K562 (cell line): ENCODE measurements at regions not wholly inside any gene's neighbourhood (a gene's known extent, or its start where the extent isn't known, plus 50 kb on each side); places are given as distances from the start of the nearest gene placed in this dataset.

Experiments
- ATAC-seq: fragments of 200-7000 bp; cut with Tn5 transposase; 3 replicates; pipeline ENCODE4 v1.9.1; 2020; ENCODE audit warnings: moderate library complexity
- BruUV-seq: library from RNA; stranded (reverse); fragments of 400-500 nt; replicated peaks from 2 replicates; lab custom pipeline; 2021; lab: Mats Ljungman, UMichigan
- CTCF ChIA-PET: fragments of 300-600 bp; formaldehyde crosslinking; extraction: SDS; loops from one replicate; lab custom pipeline; 2021; ENCODE audit warnings: low intra/inter-chr PET ratio; lab: Yijun Ruan, JAX
- POLR2A ChIA-PET: fragments of 300-600, 350-650 bp; sonication (Branson Sonifier 250); formaldehyde crosslinking; extraction: SDS; loops from one replicate; lab custom pipeline; 2021; ENCODE audit warnings: antibody characterized with exemption, inconsistent platforms; lab: Yijun Ruan, JAX
- DNase-seq, 4 experiments: peaks; one replicate each; pipeline versions ENCODE4 v3.0.0 to v3.0.0-alpha.2; 2011 to 2018; ENCODE audit warnings: low spot score in 3 of 4, mixed read lengths in 3 of 4; ENCODE audit errors: extremely low read depth in 1 of 4
- FAIRE-seq: peaks from 2 replicates; lab custom pipeline; 2011; peaks lifted over from hg19 to GRCh38; lab: Jason Lieb, UNC
- H2AFZ ChIP-seq: 2 replicates; pipeline ENCODE4 v1.6.0; 2011; ENCODE audit warnings: low read depth, low read length, control low read depth, inconsistent platforms
- H3K27ac ChIP-seq: fragments of 200-600 bp; 3 replicates; pipeline ENCODE4 v1.8.0; 2011; ENCODE audit warnings: low read depth, mild to moderate bottlenecking, control low read depth, inconsistent platforms, low read length, moderate library complexity, mixed read lengths; ENCODE audit errors: extremely low read depth
- H3K27me3 ChIP-seq, 2 experiments: fragments of 300-600 bp in 1 of 2; 2 replicates in 1 of 2; 3 replicates in 1 of 2; pipeline versions ENCODE4 v1.6.0 to v1.8.0; 2011; ENCODE audit warnings: inconsistent platforms in 2 of 2, low read length in 2 of 2, mild to moderate bottlenecking in 1 of 2, mixed read lengths in 1 of 2, moderate library complexity in 1 of 2; ENCODE audit not compliant: control insufficient read depth in 2 of 2, insufficient read depth in 2 of 2
- H3K36me3 ChIP-seq: fragments of 300-600 bp; 3 replicates; pipeline ENCODE4 v1.8.0; 2011; ENCODE audit warnings: mild to moderate bottlenecking, low read length, inconsistent platforms; ENCODE audit not compliant: control insufficient read depth, insufficient read depth
- H3K4me1 ChIP-seq, 2 experiments: fragments of 200-600 bp in 1 of 2; replicated peaks in 1 of 2; 2 replicates in 1 of 2; 3 replicates in 1 of 2; pipeline versions ENCODE4 v1.5.1 to v1.8.0; 2011; ENCODE audit warnings: inconsistent platforms in 2 of 2, low read length in 2 of 2, mild to moderate bottlenecking in 1 of 2, mixed read lengths in 1 of 2, moderate library complexity in 1 of 2; ENCODE audit not compliant: control insufficient read depth in 2 of 2, insufficient read depth in 2 of 2
- H3K4me2 ChIP-seq: 2 replicates; pipeline ENCODE4 v1.6.1; 2011; ENCODE audit warnings: low read length, control low read depth, inconsistent platforms, mixed read lengths; ENCODE audit not compliant: insufficient read depth
- H3K4me3 ChIP-seq: fragments of 200-600 bp; sonication (generic), shearing (Covaris generic); 2 replicates; pipeline ENCODE4 v1.5.1; 2016; ENCODE audit warnings: control low read depth, inconsistent platforms
- H3K79me2 ChIP-seq: fragments of 200-600 bp; 3 replicates; pipeline ENCODE4 v1.8.0; 2011; ENCODE audit warnings: low read length, inconsistent platforms; ENCODE audit not compliant: control insufficient read depth, insufficient read depth
- H3K9ac ChIP-seq, 2 experiments: 2 replicates each; pipeline versions ENCODE4 v1.6.0 to v1.6.1; 2011; ENCODE audit warnings: low read depth in 2 of 2, low read length in 2 of 2, control low read depth in 1 of 2, inconsistent platforms in 1 of 2, mild to moderate bottlenecking in 1 of 2, mixed read lengths in 1 of 2; ENCODE audit not compliant: insufficient read depth in 1 of 2
- H3K9me1 ChIP-seq: one replicate; pipeline ENCODE4 v1.6.0; 2011; ENCODE audit warnings: inconsistent platforms, mild to moderate bottlenecking, low read length, moderate library complexity; ENCODE audit not compliant: control insufficient read depth, insufficient read depth
- H3K9me3 ChIP-seq: replicated peaks from 2 replicates; pipeline ENCODE4 v1.5.1; 2011; ENCODE audit warnings: low read depth, low read length, inconsistent platforms; ENCODE audit not compliant: control insufficient read depth, insufficient read depth
- H4K20me1 ChIP-seq: replicated peaks from 2 replicates; pipeline ENCODE4 v1.6.1; 2011; ENCODE audit warnings: low read length, inconsistent platforms, mixed read lengths; ENCODE audit not compliant: control insufficient read depth, insufficient read depth
- DIDO1 ChIP-seq: fragments of 450-650 bp; IDR thresholded peaks from 2 replicates; pipeline ENCODE4 v1.6.1; 2016; ENCODE audit warnings: low read depth, missing biosample characterization, missing genetic modification characterization
- NR2C1 ChIP-seq, 2 experiments: fragments of 450-650 bp; IDR thresholded peaks; 2 replicates each; pipeline ENCODE4 v1.6.1; 2017; ENCODE audit warnings: mild to moderate bottlenecking in 2 of 2, antibody characterized with exemption in 1 of 2, inconsistent platforms in 1 of 2, missing compliant biosample characterization in 1 of 2, missing genetic modification characterization in 1 of 2
- NR2C2 ChIP-seq, 2 experiments: fragments of 200-800 bp in 1 of 2; sonication (Bioruptor generic) in 1 of 2; sonication (generic) in 1 of 2; formaldehyde crosslinking in 1 of 2; IDR thresholded peaks; 2 replicates each; pipeline versions ENCODE4 v1.6.1 to v1.8.0; 2016 to 2022; ENCODE audit warnings: mild to moderate bottlenecking in 1 of 2, missing compliant biosample characterization in 1 of 2, missing genetic modification characterization in 1 of 2, missing genetic modification reagents in 1 of 2
- RAD21 ChIP-seq, 2 experiments: fragments of 250-450 bp in 1 of 2; fragments of 450-650 bp in 1 of 2; sonication (Bioruptor Pico) in 1 of 2; formaldehyde crosslinking in 1 of 2; IDR thresholded peaks in 1 of 2; conservative IDR thresholded peaks in 1 of 2; 2 replicates each; pipeline versions ENCODE4 v1.4.0 to v1.8.0; 2020 to 2022; ENCODE audit warnings: mild to moderate bottlenecking in 2 of 2, moderate library complexity in 1 of 2
- SMC3 ChIP-seq: conservative IDR thresholded peaks from 2 replicates; pipeline ENCODE4 v1.6.1; 2011; ENCODE audit warnings: low read depth, low read length, improper control_type of control experiment; ENCODE audit not compliant: insufficient read depth
- ZNF263 ChIP-seq: sonication (generic); formaldehyde crosslinking; IDR thresholded peaks from 2 replicates; pipeline ENCODE4 v1.8.0; 2022; ENCODE audit warnings: mild to moderate bottlenecking, missing genetic modification reagents, borderline replicate concordance
- WGBS: fragments of 100-300 bp; shearing (Covaris generic); methylation state at CpG from one replicate; pipeline ENCODE4 v1.1.6; 2016; ENCODE audit warnings: low coverage, mixed read lengths; ENCODE audit not compliant: insufficient coverage; ENCODE audit errors: missing lambda C conversion rate; 5-methylcytosine and 5-hydroxymethylcytosine counted together
- in situ Hi-C: fragments of 300-500 bp; cut with MboI; formaldehyde crosslinking; loops from 4 replicates; pipeline ENCODE4 v1.15.0; 2018; ENCODE audit warnings: inconsistent platforms, mixed read lengths
- intact Hi-C: fragments of 100-400 bp; cut with micrococcal nuclease; formaldehyde crosslinking; loops from 2 replicates; pipeline ENCODE4 v1.14.2; 2022
- TF ChIP-seq, protein P1 (sequence below): fragments of 450-650 bp; IDR thresholded peaks from 2 replicates; pipeline ENCODE4 v1.6.1; 2017; ENCODE audit warnings: antibody characterized with exemption
- TF ChIP-seq, protein P2 (sequence below), 3 experiments: IDR thresholded peaks in 2 of 3; conservative IDR thresholded peaks in 1 of 3; 2 replicates each; pipeline ENCODE4 v1.5.1; 2011 to 2012; ENCODE audit warnings: low read length in 3 of 3, mild to moderate bottlenecking in 3 of 3, control low read depth in 2 of 3, improper control_type of control experiment in 1 of 3, inconsistent platforms in 1 of 3, low read depth in 1 of 3, mixed read lengths in 1 of 3, moderate library complexity in 1 of 3; ENCODE audit not compliant: insufficient read depth in 2 of 3

DNA sequence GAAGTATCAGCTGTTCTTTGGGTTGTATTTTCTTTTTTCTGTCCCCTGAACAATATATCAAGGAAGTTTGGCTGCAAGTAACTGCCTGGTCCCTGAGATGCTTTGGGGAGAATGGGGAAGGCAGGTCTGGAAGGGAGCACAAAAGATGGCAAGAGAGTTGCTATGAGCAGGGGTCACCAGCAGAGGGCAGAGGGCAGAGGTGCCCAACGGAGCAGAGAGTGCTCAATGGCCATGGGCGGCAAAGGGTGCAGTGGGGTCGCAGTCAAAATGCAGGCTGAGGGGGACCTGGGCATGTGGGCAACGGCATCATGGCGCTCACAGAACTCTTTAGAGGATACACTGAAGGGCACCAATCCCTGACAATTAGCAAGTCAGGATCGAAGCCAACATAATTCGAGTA is 107.7 kb upstream of the ATP8B1 start:
- Histone ChIP-seq H3K27me3 (peaks cover 0 to 10% of the 10 kb centered on the region in 2 experiments; a peak in 4 of 5 replicates), H3K4me3 (no peak overlapping the region), H3K4me1 (no peaks in the 10 kb centered on the region; a peak in 2 of 5 replicates), H3K9me1 (no peaks in the 10 kb centered on the region), H3K4me2 (no peak overlapping the region), H3K79me2 (no peaks in the 10 kb centered on the region), H3K27ac (no peak overlapping the region), H3K9ac (no peak overlapping the region), H3K9me3 (no peaks in the 10 kb centered on the region), H2AFZ (0 out of 2 replicates have a peak overlapping the region, but pooled peaks have one; percentile 20), H4K20me1 (no peaks in the 10 kb centered on the region), H3K36me3 (no peaks in the 10 kb centered on the region)
- FAIRE-seq (no peak), DNase-seq (peak; percentile 43 to 50 (median 46)), ATAC-seq (peak; percentile 86)
- WGBS: 45% methylated on average over 7 of the region's 7 CpGs
- intact Hi-C loops: no loop called here
- in situ Hi-C loops: no loop called here
- ChIA-PET CTCF (no interaction called here), POLR2A (no interaction called here)
- no TSS peak for BruUV-seq
- TF ChIP-seq ZNF263 (CRISPR knock-in tag) (peak; percentile 67; the same call in 1 of the 2 replicates), DIDO1 (tag) (no peak), NR2C2 (CRISPR knock-in tag; IDR thresholded peaks at IDR 0.05) (peak; percentile 82), NR2C2 (tag; IDR thresholded peaks at IDR 0.05) (peak; percentile 73), NR2C1 (IDR thresholded peaks at IDR 0.05) (peak; percentile 82), NR2C1 (tag; IDR thresholded peaks at IDR 0.05) (peak; percentile 78; the same call in 1 of the 2 replicates), SMC3 (0 out of 2 replicates have a peak, but pooled peaks have one; percentile 40), RAD21 (CRISPR knock-in tag; conservative IDR thresholded peaks at IDR 0.05 in 1 of 2, IDR thresholded peaks at IDR 0.05 in 1 of 2) (peak in 1 of 2 experiments; percentile 33; a peak in 1 of 4 replicates)
- TF ChIP-seq, protein P1, sequence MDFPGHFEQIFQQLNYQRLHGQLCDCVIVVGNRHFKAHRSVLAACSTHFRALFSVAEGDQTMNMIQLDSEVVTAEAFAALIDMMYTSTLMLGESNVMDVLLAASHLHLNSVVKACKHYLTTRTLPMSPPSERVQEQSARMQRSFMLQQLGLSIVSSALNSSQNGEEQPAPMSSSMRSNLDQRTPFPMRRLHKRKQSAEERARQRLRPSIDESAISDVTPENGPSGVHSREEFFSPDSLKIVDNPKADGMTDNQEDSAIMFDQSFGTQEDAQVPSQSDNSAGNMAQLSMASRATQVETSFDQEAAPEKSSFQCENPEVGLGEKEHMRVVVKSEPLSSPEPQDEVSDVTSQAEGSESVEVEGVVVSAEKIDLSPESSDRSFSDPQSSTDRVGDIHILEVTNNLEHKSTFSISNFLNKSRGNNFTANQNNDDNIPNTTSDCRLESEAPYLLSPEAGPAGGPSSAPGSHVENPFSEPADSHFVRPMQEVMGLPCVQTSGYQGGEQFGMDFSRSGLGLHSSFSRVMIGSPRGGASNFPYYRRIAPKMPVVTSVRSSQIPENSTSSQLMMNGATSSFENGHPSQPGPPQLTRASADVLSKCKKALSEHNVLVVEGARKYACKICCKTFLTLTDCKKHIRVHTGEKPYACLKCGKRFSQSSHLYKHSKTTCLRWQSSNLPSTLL: no peak
- TF ChIP-seq, protein P2, sequence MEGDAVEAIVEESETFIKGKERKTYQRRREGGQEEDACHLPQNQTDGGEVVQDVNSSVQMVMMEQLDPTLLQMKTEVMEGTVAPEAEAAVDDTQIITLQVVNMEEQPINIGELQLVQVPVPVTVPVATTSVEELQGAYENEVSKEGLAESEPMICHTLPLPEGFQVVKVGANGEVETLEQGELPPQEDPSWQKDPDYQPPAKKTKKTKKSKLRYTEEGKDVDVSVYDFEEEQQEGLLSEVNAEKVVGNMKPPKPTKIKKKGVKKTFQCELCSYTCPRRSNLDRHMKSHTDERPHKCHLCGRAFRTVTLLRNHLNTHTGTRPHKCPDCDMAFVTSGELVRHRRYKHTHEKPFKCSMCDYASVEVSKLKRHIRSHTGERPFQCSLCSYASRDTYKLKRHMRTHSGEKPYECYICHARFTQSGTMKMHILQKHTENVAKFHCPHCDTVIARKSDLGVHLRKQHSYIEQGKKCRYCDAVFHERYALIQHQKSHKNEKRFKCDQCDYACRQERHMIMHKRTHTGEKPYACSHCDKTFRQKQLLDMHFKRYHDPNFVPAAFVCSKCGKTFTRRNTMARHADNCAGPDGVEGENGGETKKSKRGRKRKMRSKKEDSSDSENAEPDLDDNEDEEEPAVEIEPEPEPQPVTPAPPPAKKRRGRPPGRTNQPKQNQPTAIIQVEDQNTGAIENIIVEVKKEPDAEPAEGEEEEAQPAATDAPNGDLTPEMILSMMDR (IDR thresholded peaks at IDR 0.05 in 2 of 3, conservative IDR thresholded peaks at IDR 0.05 in 1 of 3; ENCODE audit: insufficient read depth in 2 of 3, low read depth in 1 of 3, low read length in 3 of 3): peak; percentile 53 to 72 (median 56)
- TF ChIP-seq, all 486 proteins: peak for 6
